ENCODE measurements at regions not wholly inside any gene's neighbourhood (a gene's known extent, or its start where the extent isn't known, plus 50 kb on each side); places are given as distances from the start of the nearest gene placed in this dataset.

DNA sequence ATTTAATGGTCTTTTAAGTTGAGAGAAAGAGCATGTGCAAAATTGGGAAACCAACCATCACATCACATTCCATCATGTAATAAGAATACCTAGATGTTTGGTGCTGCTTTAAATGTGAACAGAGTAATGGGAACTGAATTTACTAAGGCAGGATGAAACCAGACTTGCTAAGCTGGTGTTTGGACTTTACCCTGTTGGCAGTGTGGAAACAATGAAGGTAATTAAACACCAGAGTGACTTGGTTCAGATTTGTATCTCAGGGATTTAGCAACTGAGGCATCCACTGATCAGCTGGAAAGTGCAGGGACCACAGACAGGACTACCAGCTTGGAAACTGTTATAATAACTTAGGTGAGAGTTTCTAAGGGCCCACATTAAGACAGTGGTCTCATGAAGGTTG, 263.4 kb downstream of the OLFM3 start:
- DNase-seq (ENCODE audit: low read depth): no peak
- H3K4me3 ChIP-seq (ENCODE audit: control insufficient read depth, low read depth, low read length): no peak overlapping the region
- no peak for TF ChIP-seq CTCF (conservative IDR thresholded peaks at IDR 0.05; ENCODE audit: control insufficient read depth, insufficient read depth, low read depth, low read length)

DNA sequence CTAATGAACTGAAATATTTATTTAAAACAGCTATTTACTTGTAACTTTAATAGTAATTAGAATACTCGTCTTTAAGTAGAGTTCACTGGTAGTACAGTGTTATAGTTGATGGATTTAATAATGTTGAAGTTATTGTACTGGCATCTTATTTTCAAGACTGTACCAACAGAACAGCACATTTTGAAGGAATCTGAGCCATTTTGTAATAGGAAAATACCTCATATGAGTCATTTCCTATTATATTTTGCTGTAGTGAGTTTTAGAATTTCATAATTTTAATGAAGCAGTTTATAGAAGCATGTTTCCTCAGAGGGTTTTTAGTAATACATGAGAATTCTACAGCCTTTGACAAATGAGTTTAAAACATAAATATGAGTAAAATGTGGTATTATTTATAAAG, 258.3 kb downstream of the OLFM3 start:
- TF ChIP-seq CTCF (conservative IDR thresholded peaks at IDR 0.05; ENCODE audit: control insufficient read depth, insufficient read depth, low read depth, low read length): no peak
- H3K4me3 ChIP-seq (ENCODE audit: control insufficient read depth, low read depth, low read length): no peak overlapping the region
- DNase-seq (ENCODE audit: low read depth): peak; percentile 62

DNA sequence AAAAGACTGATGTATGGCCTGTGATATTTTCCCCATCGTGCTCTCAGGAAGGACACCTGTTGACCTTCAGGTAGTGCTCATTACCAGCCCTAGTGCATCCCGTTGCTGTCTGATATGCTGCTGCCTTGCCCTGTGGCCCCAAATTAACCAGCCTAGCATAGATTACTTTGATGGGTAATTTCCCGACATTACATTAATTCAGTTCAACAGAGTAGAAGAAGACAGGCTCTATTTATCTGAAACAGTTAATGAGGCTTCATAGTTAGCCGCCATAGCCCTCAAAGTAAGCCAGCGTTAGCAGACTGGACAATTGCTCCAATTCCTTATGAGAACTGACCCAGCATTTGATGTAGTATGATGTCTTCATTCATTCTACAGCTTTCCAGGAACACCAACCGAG, 257.6 kb downstream of the OLFM3 start:
- H3K4me3 ChIP-seq (ENCODE audit: control insufficient read depth, low read depth, low read length): no peak overlapping the region
- TF ChIP-seq CTCF (conservative IDR thresholded peaks at IDR 0.05; ENCODE audit: control insufficient read depth, insufficient read depth, low read depth, low read length): no peak
- DNase-seq (ENCODE audit: low read depth): no peak

DNA sequence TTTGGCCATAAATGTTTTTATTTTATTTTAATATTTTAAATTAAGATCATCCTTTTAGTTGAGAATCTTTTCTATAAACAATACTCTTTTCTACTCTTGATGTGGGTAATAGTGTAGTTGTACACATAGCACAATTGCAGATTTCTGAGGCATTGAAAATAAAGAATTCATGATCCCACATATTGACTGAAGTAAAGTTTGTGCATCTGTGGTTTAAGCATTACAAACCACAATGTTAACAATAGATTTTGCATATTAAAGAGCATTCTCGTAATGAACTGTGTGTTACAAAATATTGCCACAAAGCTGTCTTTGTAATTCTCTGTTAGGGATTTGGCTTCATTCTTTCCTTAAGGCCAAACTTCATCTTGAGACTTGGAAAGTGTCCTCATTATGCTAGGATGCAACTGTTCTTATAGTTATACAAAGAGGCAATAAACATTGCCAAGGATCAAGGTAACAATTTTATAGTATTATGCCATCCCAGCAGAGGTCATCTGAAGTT, 256.8 kb downstream of the OLFM3 start:
- no peak overlapping the region for H3K4me3 ChIP-seq (ENCODE audit: control insufficient read depth, low read depth, low read length)
- DNase-seq (ENCODE audit: low read depth): peak; percentile 1
- TF ChIP-seq CTCF (conservative IDR thresholded peaks at IDR 0.05; ENCODE audit: control insufficient read depth, insufficient read depth, low read depth, low read length): no peak

GRCh38 chr1:101741910-101742309, 254.8 kb downstream of the OLFM3 start:
- no peak for DNase-seq (ENCODE audit: low read depth)
- no peak for TF ChIP-seq CTCF (conservative IDR thresholded peaks at IDR 0.05; ENCODE audit: control insufficient read depth, insufficient read depth, low read depth, low read length)
- H3K4me3 ChIP-seq (ENCODE audit: control insufficient read depth, low read depth, low read length): no peak overlapping the region

DNA sequence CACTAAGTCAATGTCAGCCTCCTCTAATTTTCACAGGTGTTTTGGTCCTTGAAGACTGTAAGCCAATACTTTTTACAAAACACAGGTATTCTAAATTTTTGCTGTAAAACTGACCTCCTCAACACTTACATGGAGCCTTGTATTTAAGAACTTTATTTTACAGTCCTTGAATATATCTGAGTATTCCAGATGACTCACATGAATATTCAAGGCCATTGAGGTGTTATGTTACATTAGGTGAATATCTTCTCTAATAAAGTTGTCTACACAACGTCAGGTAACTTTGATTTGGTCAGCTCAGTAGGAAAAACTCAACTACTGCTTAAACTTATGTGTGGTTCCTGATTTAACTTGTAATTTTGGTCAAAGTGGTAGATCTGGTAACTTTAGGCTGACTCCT, 254.2 kb downstream of the OLFM3 start:
- DNase-seq (ENCODE audit: low read depth): no peak
- TF ChIP-seq CTCF (conservative IDR thresholded peaks at IDR 0.05; ENCODE audit: control insufficient read depth, insufficient read depth, low read depth, low read length): no peak
- H3K4me3 ChIP-seq (ENCODE audit: control insufficient read depth, low read depth, low read length): no peak overlapping the region
